H9 (cell line): ENCODE measurements at regions not wholly inside any gene's neighbourhood (a gene's known extent, or its start where the extent isn't known, plus 50 kb on each side); places are given as distances from the start of the nearest gene placed in this dataset.
A peak's percentile ranks its signal among the peaks of the same experiment; 100 is the strongest.

Source experiments
- DNase-seq: peaks from one replicate; pipeline ENCODE4 v3.0.0-alpha.2; 2017
- H2AFZ ChIP-seq: one replicate; pipeline ENCODE4 v1.6.1; 2013; ENCODE audit warnings: mild to moderate bottlenecking, low read length, control low read depth, moderate library complexity
- H2AK5ac ChIP-seq: 2 replicates; pipeline ENCODE4 v1.6.1; 2013; ENCODE audit warnings: low read length, control low read depth, mixed read lengths; ENCODE audit not compliant: insufficient read length
- H2BK120ac ChIP-seq: one replicate; pipeline ENCODE4 v1.6.1; 2013; ENCODE audit warnings: low read depth, mild to moderate bottlenecking, low read length, control low read depth, inconsistent platforms; ENCODE audit not compliant: poor library complexity, severe bottlenecking
- H2BK12ac ChIP-seq: 2 replicates; pipeline ENCODE4 v1.6.1; 2013; ENCODE audit warnings: low read length, control low read depth, mixed read lengths, low read depth; ENCODE audit not compliant: insufficient read length
- H2BK15ac ChIP-seq: 2 replicates; pipeline ENCODE4 v1.6.1; 2013; ENCODE audit warnings: low read depth, low read length, control low read depth
- H2BK20ac ChIP-seq: one replicate; pipeline ENCODE4 v1.6.1; 2013; ENCODE audit warnings: low read depth, mild to moderate bottlenecking, low read length, control low read depth, inconsistent platforms; ENCODE audit not compliant: poor library complexity, severe bottlenecking
- H2BK5ac ChIP-seq: 2 replicates; pipeline ENCODE4 v1.6.1; 2013; ENCODE audit warnings: low read length, control low read depth, mixed read lengths; ENCODE audit not compliant: insufficient read length
- H3K14ac ChIP-seq: 2 replicates; pipeline ENCODE4 v1.6.1; 2013; ENCODE audit warnings: low read length, control low read depth; ENCODE audit not compliant: insufficient read depth
- H3K18ac ChIP-seq: 2 replicates; pipeline ENCODE4 v1.6.1; 2013; ENCODE audit warnings: low read depth, mild to moderate bottlenecking, mixed read lengths, low read length, control low read depth; ENCODE audit not compliant: insufficient read length
- H3K23ac ChIP-seq: 2 replicates; pipeline ENCODE4 v1.6.1; 2013; ENCODE audit warnings: low read length, control low read depth, mixed read lengths, low read depth; ENCODE audit not compliant: insufficient read length
- H3K23me2 ChIP-seq: 2 replicates; pipeline ENCODE4 v1.6.1; 2013; ENCODE audit warnings: low read depth, mild to moderate bottlenecking, mixed read lengths, low read length, control low read depth; ENCODE audit not compliant: insufficient read length, poor library complexity, severe bottlenecking
- H3K27ac ChIP-seq: 2 replicates; pipeline ENCODE4 v1.5.1; 2013; ENCODE audit warnings: low read length, control low read depth, mixed read lengths, low read depth; ENCODE audit not compliant: insufficient read length
- H3K27me3 ChIP-seq: 2 replicates; pipeline ENCODE4 v1.6.1; 2013; ENCODE audit warnings: low read length, control low read depth, inconsistent platforms; ENCODE audit not compliant: insufficient read depth
- H3K4ac ChIP-seq: 2 replicates; pipeline ENCODE4 v1.6.1; 2013; ENCODE audit warnings: low read depth, mild to moderate bottlenecking, control low read depth, inconsistent platforms, low read length, moderate library complexity
- H3K4me1 ChIP-seq: 2 replicates; pipeline ENCODE4 v1.6.1; 2013; ENCODE audit warnings: low read length, control low read depth, inconsistent platforms; ENCODE audit not compliant: insufficient read depth
- H3K4me2 ChIP-seq: 2 replicates; pipeline ENCODE4 v1.6.1; 2013; ENCODE audit warnings: low read length, control low read depth, mixed read lengths; ENCODE audit not compliant: insufficient read length, insufficient read depth
- H3K56ac ChIP-seq: 2 replicates; pipeline ENCODE4 v1.6.1; 2013; ENCODE audit warnings: low read depth, mild to moderate bottlenecking, mixed read lengths, low read length, control low read depth; ENCODE audit not compliant: insufficient read length
- H3K79me1 ChIP-seq: 2 replicates; pipeline ENCODE4 v1.6.1; 2013; ENCODE audit warnings: low read depth, mild to moderate bottlenecking, moderate library complexity, low read length, control low read depth, inconsistent platforms; ENCODE audit not compliant: insufficient read depth, poor library complexity, severe bottlenecking
- H3K79me2 ChIP-seq: 2 replicates; pipeline ENCODE4 v1.6.1; 2013; ENCODE audit warnings: low read length, control low read depth, inconsistent platforms; ENCODE audit not compliant: insufficient read depth
- H3K9ac ChIP-seq: 2 replicates; pipeline ENCODE4 v1.6.1; 2013; ENCODE audit warnings: low read length, control low read depth, mixed read lengths; ENCODE audit not compliant: insufficient read length; ENCODE audit errors: extremely low read depth
- H3K9me3 ChIP-seq: one replicate; pipeline ENCODE4 v1.6.1; 2013; ENCODE audit warnings: low read depth, low read length, inconsistent platforms; ENCODE audit not compliant: control insufficient read depth
- H3T11ph ChIP-seq: one replicate; pipeline ENCODE4 v1.6.1; 2013; ENCODE audit warnings: mild to moderate bottlenecking, low read length, control low read depth, inconsistent platforms
- H4K20me1 ChIP-seq: one replicate; pipeline ENCODE4 v1.6.1; 2013; ENCODE audit not compliant: control insufficient read depth, insufficient read length, insufficient read depth
- H4K5ac ChIP-seq: 2 replicates; pipeline ENCODE4 v1.6.1; 2013; ENCODE audit warnings: low read depth, mild to moderate bottlenecking, mixed read lengths, low read length, control low read depth; ENCODE audit not compliant: insufficient read length
- H4K8ac ChIP-seq: replicated peaks from 2 replicates; pipeline ENCODE4 v1.6.1; 2013; ENCODE audit warnings: low read length, control low read depth, mixed read lengths, low read depth; ENCODE audit not compliant: insufficient read length
- H4K91ac ChIP-seq: 2 replicates; pipeline ENCODE4 v1.6.1; 2013; ENCODE audit warnings: low read depth, mild to moderate bottlenecking, moderate library complexity, mixed read lengths, low read length, control low read depth; ENCODE audit not compliant: insufficient read length
- H3K27ac Mint-ChIP-seq, 3 experiments: 2 replicates in 2 of 3; 3 replicates in 1 of 3; pipeline ENCODE4 v1.8.0; 2020 to 2021; ENCODE audit warnings: mixed read lengths in 3 of 3, mild to moderate bottlenecking in 1 of 3, moderate library complexity in 1 of 3
- H3K27me3 Mint-ChIP-seq: 2 replicates; pipeline ENCODE4 v1.8.0; 2021; ENCODE audit warnings: low read depth, mild to moderate bottlenecking, moderate library complexity, mixed read lengths
- H3K36me3 Mint-ChIP-seq, 3 experiments: 2 replicates in 2 of 3; 3 replicates in 1 of 3; pipeline ENCODE4 v1.8.0; 2020 to 2021; ENCODE audit warnings: low read depth in 3 of 3, mixed read lengths in 3 of 3; ENCODE audit not compliant: insufficient read depth in 1 of 3
- H3K4me1 Mint-ChIP-seq, 2 experiments: 2 replicates each; pipeline ENCODE4 v1.8.0; 2020; ENCODE audit warnings: mixed read lengths in 2 of 2
- H3K4me3 Mint-ChIP-seq, 2 experiments: 2 replicates in 1 of 2; 3 replicates in 1 of 2; pipeline ENCODE4 v1.8.0; 2020 to 2021; ENCODE audit warnings: mild to moderate bottlenecking in 2 of 2, mixed read lengths in 2 of 2, moderate library complexity in 1 of 2
- H3K9me3 Mint-ChIP-seq, 2 experiments: 2 replicates in 1 of 2; 3 replicates in 1 of 2; pipeline ENCODE4 v1.8.0; 2020; ENCODE audit warnings: mild to moderate bottlenecking in 2 of 2, mixed read lengths in 2 of 2, moderate library complexity in 1 of 2
- WGBS: extraction: QIAGEN DNeasy Blood & Tissue Kit; methylation state at CpG from one replicate; pipeline ENCODE4 v1.1.7; 2013; ENCODE audit warnings: missing lambda C conversion rate, low lambda C conversion rate, mixed read lengths; ENCODE audit not compliant: insufficient read length; ENCODE audit errors: extremely low coverage; 5-methylcytosine and 5-hydroxymethylcytosine counted together
- TF ChIP-seq, protein P1 (sequence below): fragments of 200-600 bp; sonication (generic); conservative IDR thresholded peaks from 3 replicates; pipeline ENCODE4 v1.8.0; 2021; ENCODE audit warnings: antibody characterized with exemption, mild to moderate bottlenecking

DNA sequence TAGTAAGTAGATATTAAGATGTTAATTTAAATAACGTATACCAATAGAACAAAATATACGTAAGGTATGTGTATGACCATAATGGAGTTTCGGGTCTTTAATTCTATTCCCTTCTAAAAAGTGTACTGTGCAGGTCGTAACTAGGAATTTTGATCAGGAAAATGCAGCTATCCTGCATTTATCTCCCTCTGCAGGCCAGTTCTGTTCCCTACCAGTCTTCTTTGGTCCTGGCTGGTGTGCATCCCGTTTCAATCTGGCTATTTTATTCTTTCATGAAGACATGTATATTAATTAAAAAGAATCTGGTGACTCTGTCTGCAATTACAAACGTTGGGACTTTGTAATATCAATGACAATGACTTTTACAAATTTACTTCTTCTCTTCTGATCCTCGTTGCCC, 534.1 kb upstream of the AADAT start:
- Histone ChIP-seq H3K4me1 (no peaks in the 10 kb centered on the region), H3T11ph (no peak overlapping the region), H3K23ac (no peak overlapping the region), H2BK120ac (no peak overlapping the region), H2BK5ac (no peak overlapping the region), H2BK15ac (no peak overlapping the region), H3K14ac (no peak overlapping the region), H3K9me3 (no peaks in the 10 kb centered on the region), H2AFZ (no peak overlapping the region), H4K20me1 (no peaks in the 10 kb centered on the region), H3K56ac (no peak overlapping the region), H4K8ac (no peak overlapping the region), H4K5ac (no peak overlapping the region), H3K4me2 (no peak overlapping the region), H2BK12ac (no peak overlapping the region), H3K79me1 (no peaks in the 10 kb centered on the region), H3K27ac (no peak overlapping the region), H3K79me2 (no peaks in the 10 kb centered on the region), H3K18ac (no peak overlapping the region), H3K4ac (no peak overlapping the region), H3K9ac (no peak overlapping the region), H3K27me3 (no peaks in the 10 kb centered on the region), H4K91ac (no peak overlapping the region), H2AK5ac (no peak overlapping the region), H2BK20ac (no peak overlapping the region), H3K23me2 (no peaks in the 10 kb centered on the region)
- WGBS = 100% methylated on average over 1 of the region's 7 CpGs
- no peaks in the 10 kb centered on the region for H3K4me1 Mint-ChIP-seq
- H3K9me3 Mint-ChIP-seq = peaks cover under 1 to 1% of the 10 kb centered on the region in 2 experiments; a peak in 2 of 5 replicates
- DNase-seq = no peak
- H3K27me3 Mint-ChIP-seq = no peaks in the 10 kb centered on the region
- no peak overlapping the region for H3K27ac Mint-ChIP-seq
- TF ChIP-seq, protein P1, sequence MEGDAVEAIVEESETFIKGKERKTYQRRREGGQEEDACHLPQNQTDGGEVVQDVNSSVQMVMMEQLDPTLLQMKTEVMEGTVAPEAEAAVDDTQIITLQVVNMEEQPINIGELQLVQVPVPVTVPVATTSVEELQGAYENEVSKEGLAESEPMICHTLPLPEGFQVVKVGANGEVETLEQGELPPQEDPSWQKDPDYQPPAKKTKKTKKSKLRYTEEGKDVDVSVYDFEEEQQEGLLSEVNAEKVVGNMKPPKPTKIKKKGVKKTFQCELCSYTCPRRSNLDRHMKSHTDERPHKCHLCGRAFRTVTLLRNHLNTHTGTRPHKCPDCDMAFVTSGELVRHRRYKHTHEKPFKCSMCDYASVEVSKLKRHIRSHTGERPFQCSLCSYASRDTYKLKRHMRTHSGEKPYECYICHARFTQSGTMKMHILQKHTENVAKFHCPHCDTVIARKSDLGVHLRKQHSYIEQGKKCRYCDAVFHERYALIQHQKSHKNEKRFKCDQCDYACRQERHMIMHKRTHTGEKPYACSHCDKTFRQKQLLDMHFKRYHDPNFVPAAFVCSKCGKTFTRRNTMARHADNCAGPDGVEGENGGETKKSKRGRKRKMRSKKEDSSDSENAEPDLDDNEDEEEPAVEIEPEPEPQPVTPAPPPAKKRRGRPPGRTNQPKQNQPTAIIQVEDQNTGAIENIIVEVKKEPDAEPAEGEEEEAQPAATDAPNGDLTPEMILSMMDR = peak; percentile 49; the same call in 2 of the 3 replicates
- H3K36me3 Mint-ChIP-seq = peaks cover 0 to 2% (median 0%) of the 10 kb centered on the region in 3 experiments; a peak in 2 of 7 replicates
- H3K4me3 Mint-ChIP-seq = no peak overlapping the region
